ENCODE measurements at regions not wholly inside any gene's neighbourhood (a gene's known extent, or its start where the extent isn't known, plus 50 kb on each side); places are given as distances from the start of the nearest gene placed in this dataset.

DNA sequence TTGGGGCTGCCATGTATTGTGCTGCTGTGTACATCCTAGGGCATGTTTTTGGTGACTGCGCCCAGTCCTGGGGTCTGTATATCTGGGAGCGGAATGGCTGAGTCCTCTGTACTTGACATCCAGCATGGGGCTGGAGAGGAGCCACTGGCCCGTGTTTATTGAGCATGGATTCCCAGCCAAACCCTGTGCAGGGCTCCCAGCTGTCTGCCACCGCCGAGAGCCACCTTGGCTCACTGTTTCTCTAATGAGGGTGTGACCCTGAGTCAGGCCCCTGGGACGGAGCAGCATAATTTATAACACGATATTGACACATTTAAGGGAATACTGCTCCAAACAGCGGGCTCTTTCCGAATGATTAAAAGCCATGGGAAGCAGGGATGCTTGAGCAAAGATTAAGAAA is 211.5 kb upstream of the PWP1 start:
- no peak for DNase-seq (ENCODE audit: low read depth)

DNA sequence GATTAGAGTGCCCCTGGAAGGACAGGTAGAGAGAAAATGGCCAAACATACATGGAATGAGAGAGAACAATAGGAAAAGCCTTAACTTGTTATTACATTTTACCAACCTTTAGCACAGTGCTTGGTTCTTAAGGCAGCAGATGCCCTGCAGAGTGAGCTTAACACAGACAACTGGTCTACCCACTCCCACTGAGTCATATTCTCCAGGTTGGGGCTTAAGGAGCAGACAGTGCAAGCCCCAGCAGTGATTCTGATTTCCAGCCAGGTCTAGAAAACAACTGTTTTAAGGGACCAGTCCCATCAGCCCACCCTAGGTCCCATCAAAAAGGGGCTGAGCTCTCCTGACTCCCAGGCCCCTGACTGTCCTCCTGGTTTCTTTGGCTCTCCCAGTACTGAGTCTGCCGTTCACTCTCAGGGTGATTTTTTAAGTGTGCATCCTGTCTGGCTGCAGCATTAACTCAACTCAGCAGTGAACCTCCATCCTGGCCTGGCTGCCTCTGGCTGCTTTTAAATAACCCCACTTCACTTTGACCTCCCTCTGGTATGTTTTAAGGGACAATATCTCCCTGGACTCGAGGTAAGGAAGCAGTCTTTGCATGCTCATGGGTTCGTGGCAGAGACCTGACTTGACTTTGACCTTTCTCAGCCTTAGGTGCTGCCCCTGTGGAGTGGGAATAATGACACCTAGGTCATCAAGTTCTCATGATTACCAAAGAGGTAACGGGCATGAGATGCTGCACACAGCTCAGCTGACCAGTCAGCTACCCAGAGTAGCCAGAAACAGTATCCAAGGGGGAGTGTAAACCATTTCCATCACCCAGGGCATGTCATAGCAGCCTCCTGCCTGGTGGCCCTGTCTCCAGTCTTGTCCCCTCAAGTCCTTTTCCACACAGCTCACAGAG is 210.7 kb upstream of the PWP1 start:
- no peak for DNase-seq (ENCODE audit: low read depth)

DNA sequence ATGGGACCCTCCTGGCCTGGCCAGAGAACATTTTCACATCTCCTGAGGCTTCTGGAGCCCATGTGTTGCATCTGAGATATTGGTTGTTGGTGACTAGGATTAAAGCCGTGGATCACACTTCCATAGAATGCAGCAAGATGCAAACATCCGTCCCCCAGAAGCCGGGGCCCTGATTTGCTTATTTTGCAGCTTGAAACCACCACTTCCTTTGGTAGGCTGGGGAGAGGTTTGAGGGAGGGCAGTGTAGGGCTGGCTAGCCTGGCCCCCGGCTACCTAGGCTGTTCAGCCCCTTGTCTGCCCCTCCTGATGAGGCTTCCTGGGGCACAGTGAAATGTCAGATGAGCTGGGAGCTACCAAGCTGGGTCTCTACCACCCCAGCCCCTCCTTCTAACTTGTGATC is 209.7 kb upstream of the PWP1 start:
- DNase-seq (ENCODE audit: low read depth) = no peak

DNA sequence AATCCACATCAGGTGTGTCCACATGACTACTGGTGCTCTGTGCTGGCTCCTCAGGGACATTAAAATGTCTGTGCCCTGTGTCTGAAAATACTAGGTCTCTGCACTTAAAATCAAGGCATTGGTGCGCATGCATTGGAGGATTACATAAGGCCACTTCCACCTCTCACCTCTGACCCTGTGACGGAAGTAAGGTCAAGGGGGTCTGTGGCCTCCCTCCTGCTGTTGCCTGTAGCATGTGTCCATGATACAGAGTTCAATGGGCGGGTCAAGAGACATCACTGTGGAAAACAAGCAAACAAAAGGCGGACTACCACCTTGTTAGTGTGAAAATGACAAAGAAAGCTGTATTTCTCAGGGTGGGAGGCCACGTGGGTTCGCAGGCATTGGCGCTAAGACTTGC is 208.6 kb upstream of the PWP1 start:
- DNase-seq (ENCODE audit: low read depth) = no peak

GRCh38 chr12:107477947-107478610 is 207.5 kb upstream of the PWP1 start:
- DNase-seq (ENCODE audit: low read depth) = no peak

DNA sequence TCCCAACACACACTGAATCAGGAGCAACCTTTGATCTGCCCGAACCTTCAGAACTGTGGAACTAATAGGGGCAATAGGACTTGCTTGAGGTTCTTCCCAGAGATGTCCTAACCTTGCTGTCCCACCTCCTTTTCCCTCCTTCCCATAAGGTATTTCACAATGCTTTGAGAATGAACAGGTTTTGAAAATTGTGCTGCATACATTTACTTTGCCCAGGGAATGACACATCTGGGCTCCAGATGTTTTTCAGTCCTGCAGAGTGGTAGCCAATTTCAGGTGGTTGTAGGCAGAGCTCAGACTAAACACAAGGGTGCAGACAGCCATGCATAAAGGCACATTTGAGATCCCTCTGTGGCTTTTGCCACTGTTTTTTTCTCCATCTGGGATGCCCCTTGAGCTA is 206.7 kb upstream of the PWP1 start:
- no peak for DNase-seq (ENCODE audit: low read depth)

- no peak for DNase-seq (ENCODE audit: low read depth)
These were observed 204.6 kb upstream of the PWP1 start for GRCh38 chr12:107480836-107481608.

DNA sequence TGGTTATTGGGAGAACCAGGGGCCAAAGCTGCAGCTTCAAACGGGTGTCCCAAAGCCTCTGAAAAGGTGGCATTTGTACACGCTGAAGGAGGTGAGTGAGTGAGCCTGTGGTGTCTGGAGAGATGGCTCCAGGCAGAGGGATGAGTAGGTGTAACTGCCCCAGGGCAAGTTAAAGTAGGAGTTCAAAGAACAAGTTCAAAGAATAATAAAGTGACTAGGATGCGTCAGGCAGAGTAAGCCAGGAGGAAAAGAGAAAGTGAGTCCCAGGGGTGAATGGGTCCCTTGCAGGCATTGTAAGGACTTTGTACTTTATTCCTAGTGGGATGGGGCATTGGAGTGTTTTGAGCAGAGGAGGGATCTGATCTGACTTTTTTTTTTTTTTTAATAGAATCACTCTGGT is 201.4 kb upstream of the PWP1 start:
- DNase-seq (ENCODE audit: low read depth) = no peak

DNA sequence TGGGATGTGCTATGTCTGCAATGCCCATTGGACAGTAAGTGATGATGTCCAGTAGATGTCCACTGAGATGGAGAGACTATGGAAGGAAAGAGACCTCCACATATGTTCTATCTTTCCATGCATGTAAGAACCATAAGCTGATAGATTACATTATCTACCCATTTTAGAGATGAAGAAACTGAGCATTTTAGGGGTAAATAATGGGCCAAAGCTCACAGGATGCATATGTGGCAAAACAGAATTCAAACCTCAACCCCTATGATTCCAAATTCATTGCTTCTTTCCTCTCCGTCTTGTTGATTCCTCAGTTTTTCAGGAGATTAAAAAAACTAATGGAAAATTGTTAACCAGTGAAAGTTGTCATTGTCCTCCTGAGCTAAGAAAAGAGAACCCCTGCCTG is 200.7 kb upstream of the PWP1 start:
- no peak for DNase-seq (ENCODE audit: low read depth)

DNA sequence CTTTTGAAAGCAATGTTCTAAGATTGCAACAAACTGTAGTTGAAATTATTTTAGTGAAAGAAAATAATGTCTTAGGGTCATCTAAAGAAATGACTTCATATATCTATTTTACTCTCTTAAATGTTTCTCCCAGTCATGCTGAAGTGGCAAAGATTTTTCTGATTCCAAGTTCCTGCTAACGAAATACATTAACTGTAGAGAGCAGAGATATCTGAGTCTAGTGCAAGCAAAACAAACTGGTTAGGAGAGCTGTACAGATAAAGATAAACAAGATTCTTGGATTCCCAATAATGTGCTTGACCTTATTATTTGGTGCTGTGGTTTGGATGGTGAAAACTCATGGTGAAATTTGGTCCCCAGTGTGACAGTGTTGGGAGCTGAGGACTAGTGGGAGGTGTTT is 199.9 kb upstream of the PWP1 start:
- no peak for DNase-seq (ENCODE audit: low read depth)

GRCh38 chr12:107486140-107486892 is 199.3 kb upstream of the PWP1 start:
- no peak for DNase-seq (ENCODE audit: low read depth)

DNA sequence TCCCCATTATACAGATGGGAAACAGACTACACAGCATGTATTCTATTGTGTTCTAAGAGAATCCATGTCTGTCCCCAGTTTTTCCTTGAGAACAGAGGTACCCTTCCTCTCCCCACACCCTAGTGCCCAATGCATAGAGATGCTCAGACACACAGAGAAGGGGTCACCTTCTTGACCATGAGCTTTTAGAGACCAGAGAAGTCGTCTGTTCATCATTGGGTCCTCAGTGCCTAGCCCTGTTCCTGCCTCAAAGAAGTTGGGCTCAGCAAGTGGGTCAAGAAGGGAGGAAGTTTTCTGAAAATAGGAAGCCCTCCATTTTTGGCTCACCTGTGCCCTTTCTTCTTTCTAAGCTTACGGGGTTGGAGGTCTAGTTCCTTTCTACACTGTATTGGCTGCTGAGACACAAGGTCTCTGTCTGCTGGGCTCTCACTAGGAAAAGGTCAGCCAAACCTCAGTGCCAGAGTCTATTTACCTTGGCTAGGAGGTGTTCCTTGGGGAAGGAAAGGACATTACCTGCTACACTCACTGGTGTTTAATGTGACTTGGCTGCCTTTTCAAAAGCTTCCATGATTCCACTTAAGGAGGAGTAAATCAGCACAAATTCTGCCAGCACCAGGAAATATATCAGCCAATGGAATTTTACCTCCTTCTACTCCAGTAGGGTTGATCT is 198.5 kb upstream of the PWP1 start:
- no peak for DNase-seq (ENCODE audit: low read depth)

GRCh38 chr12:107488666-107489065 is 196.9 kb upstream of the PWP1 start:
- no peak for DNase-seq (ENCODE audit: low read depth)

DNA sequence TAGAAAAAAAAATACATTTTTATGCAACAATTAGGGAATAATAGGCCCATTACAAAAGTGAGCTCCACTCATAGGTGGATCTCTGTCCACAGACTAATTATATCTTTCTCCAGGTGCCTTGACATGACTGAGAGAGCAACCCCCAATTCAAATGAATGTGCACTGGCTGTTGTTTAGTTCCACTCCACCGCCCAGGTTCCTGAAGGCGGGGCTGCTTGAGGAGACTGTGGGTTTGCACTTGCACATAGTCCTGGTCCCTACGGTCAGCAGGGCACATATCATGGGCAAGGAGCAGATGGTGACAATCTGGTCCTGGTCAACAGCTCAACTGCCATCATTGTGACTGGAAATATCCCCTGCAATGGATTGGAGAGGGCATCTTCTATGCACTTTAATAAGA is 195.6 kb upstream of the PWP1 start:
- no peak for DNase-seq (ENCODE audit: low read depth)

DNA sequence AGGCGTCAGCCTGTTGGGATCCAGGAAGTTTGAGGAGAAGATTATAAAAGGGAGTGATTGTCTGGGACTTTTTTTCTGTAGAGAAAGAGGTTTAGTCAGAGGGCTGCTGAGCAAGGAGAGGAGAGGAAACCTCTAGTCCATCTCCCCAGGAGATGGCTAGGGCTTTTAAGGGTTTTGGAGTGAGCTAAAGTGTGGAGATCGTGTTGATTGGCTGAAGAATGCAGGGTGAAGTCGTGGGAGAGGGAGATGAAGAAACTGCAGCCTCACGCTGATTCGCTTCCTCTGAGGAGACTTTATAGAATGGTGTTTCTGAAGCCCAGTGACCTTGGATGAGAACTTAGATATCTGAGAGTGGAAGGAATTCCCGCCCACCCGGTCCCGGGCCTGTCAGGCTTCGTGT is 193.7 kb upstream of the PWP1 start:
- DNase-seq (ENCODE audit: low read depth) = no peak

DNA sequence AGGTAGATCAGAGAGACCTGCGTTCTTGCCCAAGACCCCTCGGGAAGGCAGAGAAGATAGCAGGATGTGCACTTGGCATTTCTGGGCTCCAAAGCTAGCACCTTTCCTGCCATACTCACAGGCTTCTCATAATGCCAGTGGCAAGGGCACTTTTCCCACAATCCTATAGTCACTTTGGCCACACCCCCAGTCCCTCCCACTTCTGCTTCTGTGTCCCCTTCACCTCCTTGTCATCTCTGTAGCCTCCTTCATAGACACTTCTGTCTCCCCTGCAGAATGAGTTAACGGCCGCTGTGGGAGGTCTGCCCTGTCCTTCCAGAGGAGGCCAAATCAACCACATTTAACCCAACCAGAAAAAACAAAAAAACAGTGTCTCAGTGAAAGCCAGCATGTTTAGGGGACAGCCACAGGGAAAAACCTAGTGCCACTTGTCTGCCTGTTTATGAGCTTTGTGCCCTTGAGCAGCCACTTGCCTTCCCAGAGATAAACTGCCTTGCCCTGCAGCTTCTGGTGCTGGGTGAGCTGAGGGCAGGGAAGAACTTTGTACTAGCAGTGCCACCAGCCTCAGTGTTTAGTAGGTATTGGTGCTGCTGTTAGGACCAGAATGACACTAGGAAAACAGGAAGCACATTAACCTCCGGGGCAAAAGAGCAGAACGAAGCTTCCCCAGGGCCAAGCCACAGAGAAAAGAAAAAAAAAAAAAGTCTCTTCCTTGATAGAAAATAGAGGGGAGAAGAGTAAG is 193.0 kb upstream of the PWP1 start:
- DNase-seq (ENCODE audit: low read depth) = no peak

DNA sequence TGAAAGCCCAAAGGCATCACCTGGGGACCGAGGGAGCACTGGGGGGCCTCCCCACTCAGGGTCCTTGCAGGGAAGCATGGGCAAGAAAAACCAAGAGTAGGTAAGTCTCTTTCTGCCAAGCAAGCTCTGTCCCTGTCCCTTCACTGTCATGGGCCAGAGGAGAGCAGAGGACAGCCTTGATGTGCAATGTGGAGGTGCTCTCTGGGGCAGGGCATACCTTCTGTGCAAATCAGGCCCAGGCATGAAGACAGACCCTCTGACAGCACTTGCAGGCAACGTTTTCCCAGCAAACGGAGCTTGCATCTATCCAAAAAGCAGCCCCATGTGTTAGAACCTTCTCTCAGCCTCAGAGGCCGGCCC is 192.5 kb upstream of the PWP1 start:
- no peak for DNase-seq (ENCODE audit: low read depth)

DNA sequence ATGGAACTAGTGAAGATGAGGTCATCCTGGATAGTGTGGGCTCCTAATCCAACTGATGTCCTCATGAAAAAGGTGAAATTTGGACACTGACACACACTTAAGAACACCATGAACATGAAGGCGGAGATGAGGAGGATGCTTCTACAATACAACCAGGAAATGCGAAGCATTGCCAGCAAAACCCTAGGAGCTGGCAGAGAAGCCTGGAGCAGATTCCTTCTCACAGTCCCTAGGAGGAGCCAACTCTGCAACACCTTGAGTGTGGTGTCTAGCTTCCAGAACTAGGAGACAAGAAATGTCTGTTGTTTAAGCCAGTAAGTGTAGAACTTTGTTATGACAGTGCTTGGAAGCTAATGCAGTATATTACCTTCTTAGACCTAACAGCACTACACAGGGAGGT is 191.9 kb upstream of the PWP1 start:
- no peak for DNase-seq (ENCODE audit: low read depth)

- DNase-seq (ENCODE audit: low read depth) = no peak
These were observed 191.3 kb upstream of the PWP1 start for GRCh38 chr12:107494331-107494730.

- no peak for DNase-seq (ENCODE audit: low read depth)
These were observed 190.0 kb upstream of the PWP1 start for GRCh38 chr12:107495604-107496003.

GRCh38 chr12:107497231-107497630 is 188.4 kb upstream of the PWP1 start:
- DNase-seq (ENCODE audit: low read depth) = no peak

All from non-pigmented ciliary epithelial cell (primary cell).